K562 (cell line): ENCODE measurements at regions not wholly inside any gene's neighbourhood (a gene's known extent, or its start where the extent isn't known, plus 50 kb on each side); places are given as distances from the start of the nearest gene placed in this dataset.

Experiments used
- CBX2 ChIP-seq: fragments of 200-600 bp; sonication (generic); IDR thresholded peaks from one replicate; pipeline ENCODE4 v1.6.1; 2012; ENCODE audit warnings: mild to moderate bottlenecking, low read length, inconsistent platforms; ENCODE audit not compliant: insufficient read depth, poor library complexity, severe bottlenecking
- GATA2 ChIP-seq: sonication (generic); formaldehyde crosslinking; IDR thresholded peaks from 2 replicates; pipeline ENCODE4 v1.4.0; 2020; ENCODE audit warnings: mild to moderate bottlenecking, missing genetic modification reagents
- HCFC1 ChIP-seq: IDR thresholded peaks from 2 replicates; pipeline ENCODE4 v1.6.1; 2012; ENCODE audit warnings: low read depth, low read length, improper control_type of control experiment
- POLR2A ChIP-seq: fragments of 450-650 bp; conservative IDR thresholded peaks from 2 replicates; pipeline ENCODE4 v1.6.1; 2016
- POLR2AphosphoS5 ChIP-seq: IDR thresholded peaks from 2 replicates; pipeline ENCODE4 v1.6.1; 2011; ENCODE audit warnings: mild to moderate bottlenecking, low read depth, low read length, moderate library complexity; ENCODE audit not compliant: control insufficient read depth, insufficient read depth
- SRSF3 ChIP-seq: fragments of 200-400 bp; formaldehyde crosslinking; IDR thresholded peaks from 2 replicates; pipeline ENCODE4 v1.6.1; 2016; ENCODE audit warnings: mild to moderate bottlenecking, low read length, moderate library complexity; ENCODE audit not compliant: insufficient read depth
- TAF1 ChIP-seq: IDR thresholded peaks from 2 replicates; pipeline ENCODE4 v1.6.1; 2011; ENCODE audit warnings: mild to moderate bottlenecking, low read length, moderate library complexity; ENCODE audit not compliant: insufficient read depth, control insufficient read depth, severe bottlenecking; ENCODE audit errors: extremely low read depth
- TF ChIP-seq, protein P1 (sequence below), 3 experiments: IDR thresholded peaks in 2 of 3; conservative IDR thresholded peaks in 1 of 3; 2 replicates each; pipeline ENCODE4 v1.5.1; 2011 to 2012; ENCODE audit warnings: low read length in 3 of 3, mild to moderate bottlenecking in 3 of 3, control low read depth in 2 of 3, improper control_type of control experiment in 1 of 3, inconsistent platforms in 1 of 3, low read depth in 1 of 3, mixed read lengths in 1 of 3, moderate library complexity in 1 of 3; ENCODE audit not compliant: insufficient read depth in 2 of 3

DNA sequence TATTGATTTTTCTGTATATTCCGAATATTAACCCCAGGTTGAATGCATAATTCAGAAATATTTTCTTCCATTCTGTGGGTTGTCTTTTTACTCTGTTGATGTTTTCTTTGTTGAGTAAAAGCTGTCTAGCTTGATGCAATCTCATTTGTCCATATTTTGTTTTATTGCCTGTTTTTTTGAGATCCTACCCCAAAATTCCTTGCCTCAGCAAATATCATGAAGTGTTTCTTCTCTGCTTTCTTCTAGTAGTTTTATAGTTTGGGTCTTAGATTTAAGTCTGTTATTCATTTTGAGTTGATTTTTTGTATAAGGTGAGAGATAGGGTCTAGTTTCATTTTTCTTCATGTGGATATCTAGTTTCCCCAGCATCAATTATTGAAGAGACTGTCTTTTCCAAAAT lies 467.9 kb upstream of the GCFC2 start:
- TF ChIP-seq CBX2 (no peak), GATA2 (CRISPR knock-in tag) (no peak), TAF1 (no peak), SRSF3 (no peak), HCFC1 (no peak), POLR2AphosphoS5 (no peak), POLR2A (no peak)
- TF ChIP-seq, protein P1, sequence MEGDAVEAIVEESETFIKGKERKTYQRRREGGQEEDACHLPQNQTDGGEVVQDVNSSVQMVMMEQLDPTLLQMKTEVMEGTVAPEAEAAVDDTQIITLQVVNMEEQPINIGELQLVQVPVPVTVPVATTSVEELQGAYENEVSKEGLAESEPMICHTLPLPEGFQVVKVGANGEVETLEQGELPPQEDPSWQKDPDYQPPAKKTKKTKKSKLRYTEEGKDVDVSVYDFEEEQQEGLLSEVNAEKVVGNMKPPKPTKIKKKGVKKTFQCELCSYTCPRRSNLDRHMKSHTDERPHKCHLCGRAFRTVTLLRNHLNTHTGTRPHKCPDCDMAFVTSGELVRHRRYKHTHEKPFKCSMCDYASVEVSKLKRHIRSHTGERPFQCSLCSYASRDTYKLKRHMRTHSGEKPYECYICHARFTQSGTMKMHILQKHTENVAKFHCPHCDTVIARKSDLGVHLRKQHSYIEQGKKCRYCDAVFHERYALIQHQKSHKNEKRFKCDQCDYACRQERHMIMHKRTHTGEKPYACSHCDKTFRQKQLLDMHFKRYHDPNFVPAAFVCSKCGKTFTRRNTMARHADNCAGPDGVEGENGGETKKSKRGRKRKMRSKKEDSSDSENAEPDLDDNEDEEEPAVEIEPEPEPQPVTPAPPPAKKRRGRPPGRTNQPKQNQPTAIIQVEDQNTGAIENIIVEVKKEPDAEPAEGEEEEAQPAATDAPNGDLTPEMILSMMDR (IDR thresholded peaks at IDR 0.05 in 2 of 3, conservative IDR thresholded peaks at IDR 0.05 in 1 of 3; ENCODE audit: insufficient read depth in 2 of 3, low read depth in 1 of 3, low read length in 3 of 3): no peak
